HT-29 (cell line): ENCODE measurements at regions not wholly inside any gene's neighbourhood (a gene's known extent, or its start where the extent isn't known, plus 50 kb on each side); places are given as distances from the start of the nearest gene placed in this dataset. TPM values are rescaled to one million over a fixed set of nuclear protein-coding genes. Genes with fewer than 3 reads are reported as not detected.

Experiments used
- small RNA-seq: library from RNA; depleted of rRNA; stranded (forward); fragments of <200 nt; gene quantifications from one replicate; pipeline ENCODE3, GENCODE V24; 2014

Small RNAs in the stretch of these regions (small RNA-seq; reads per million reads assigned to genes)
- gene RN7SL776P, result not detected
